Hippocampal formation (tissue), 2 donors: ENCODE measurements at regions not wholly inside any gene's neighbourhood (a gene's known extent, or its start where the extent isn't known, plus 50 kb on each side); places are given as distances from the start of the nearest gene placed in this dataset.
"Not testable (repeated sequence)": the region's sequence is repeated elsewhere in the genome, so short reads cannot be mapped to it uniquely, and the experiment has no call there.

Experiments used
- DNase-seq, 2 donors: peaks; one replicate each; lab custom pipeline; 2025; lab: John Stamatoyannopoulos, UW

- no peak for DNase-seq
Observed at GRCh38 chr21:21858502-21859334, 860.5 kb downstream of the NCAM2 start.

DNA sequence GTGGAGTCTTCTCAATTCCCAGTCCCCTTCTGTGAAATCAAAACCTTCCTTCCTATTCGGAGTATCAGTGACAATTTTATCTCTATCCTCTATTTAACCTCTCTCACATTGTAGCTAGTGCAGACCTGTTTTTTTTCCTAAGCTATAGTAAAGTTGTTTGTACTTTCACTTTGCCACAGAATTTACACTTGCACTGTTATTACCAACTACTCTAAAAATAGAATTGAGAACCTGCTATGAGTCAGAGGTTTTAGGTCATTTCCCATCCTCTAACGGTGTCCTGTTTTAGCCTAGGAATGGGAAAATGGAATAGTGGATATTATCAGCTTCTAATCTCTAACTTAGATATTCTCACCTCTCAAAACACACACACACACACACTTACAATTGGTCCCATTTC is 862.7 kb downstream of the NCAM2 start:
- no peak for DNase-seq

GRCh38 chr21:21864321-21864840 is 866.2 kb downstream of the NCAM2 start:
- no peak for DNase-seq

GRCh38 chr21:21897275-21897883 is 899.2 kb downstream of the NCAM2 start:
- DNase-seq, result no peak

GRCh38 chr21:21898801-21899200 is 900.6 kb downstream of the NCAM2 start:
- DNase-seq, result no peak

GRCh38 chr21:21902416-21902815 is 904.2 kb downstream of the NCAM2 start:
- DNase-seq, result not testable (repeated sequence)

DNA sequence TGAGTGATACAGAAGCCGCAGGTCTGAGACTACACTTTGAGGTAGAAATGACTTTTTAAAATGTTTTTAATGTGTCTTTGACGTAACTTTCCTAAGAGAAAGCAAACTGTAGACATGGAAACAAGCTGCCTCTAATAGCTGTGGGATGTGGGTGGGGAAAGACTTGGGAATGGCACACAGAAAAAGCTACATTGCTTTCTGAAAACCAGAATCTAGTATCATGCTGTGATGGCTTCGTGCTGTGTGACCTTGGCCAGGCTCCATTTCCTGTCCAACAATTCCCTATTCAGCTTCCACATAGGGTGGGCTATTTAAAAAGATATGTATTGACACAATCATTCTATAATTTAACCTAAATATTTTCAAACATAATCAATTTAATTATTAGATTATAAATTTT is 909.1 kb downstream of the NCAM2 start:
- DNase-seq, result no peak

GRCh38 chr21:21915816-21916215 is 917.6 kb downstream of the NCAM2 start:
- no peak for DNase-seq

- no peak for DNase-seq
Observed at GRCh38 chr21:21921410-21922232, 923.4 kb downstream of the NCAM2 start.

- DNase-seq, result no peak
Observed at GRCh38 chr21:21929226-21929625, 931.0 kb downstream of the NCAM2 start.

DNA sequence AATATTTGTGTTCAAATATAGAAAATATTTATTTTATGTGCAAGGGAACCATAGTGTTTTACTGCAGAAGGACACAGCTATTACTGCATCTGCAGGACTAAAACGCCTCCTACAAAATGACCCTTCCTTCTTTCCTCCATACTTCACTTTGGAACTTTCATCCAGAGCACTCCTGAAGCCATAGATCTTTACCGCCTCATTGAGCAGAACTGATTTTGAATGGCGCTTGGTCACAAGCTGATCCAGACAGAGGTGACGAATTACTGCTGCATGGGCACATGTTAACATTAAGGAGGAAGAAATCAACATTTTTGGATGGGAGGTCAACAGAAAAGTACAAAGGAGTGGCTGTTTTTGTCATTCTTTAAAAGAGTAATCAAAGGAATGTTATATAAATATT is 931.6 kb downstream of the NCAM2 start:
- DNase-seq, result no peak

GRCh38 chr21:21952566-21952965 is 954.4 kb downstream of the NCAM2 start:
- DNase-seq, result no peak

DNA sequence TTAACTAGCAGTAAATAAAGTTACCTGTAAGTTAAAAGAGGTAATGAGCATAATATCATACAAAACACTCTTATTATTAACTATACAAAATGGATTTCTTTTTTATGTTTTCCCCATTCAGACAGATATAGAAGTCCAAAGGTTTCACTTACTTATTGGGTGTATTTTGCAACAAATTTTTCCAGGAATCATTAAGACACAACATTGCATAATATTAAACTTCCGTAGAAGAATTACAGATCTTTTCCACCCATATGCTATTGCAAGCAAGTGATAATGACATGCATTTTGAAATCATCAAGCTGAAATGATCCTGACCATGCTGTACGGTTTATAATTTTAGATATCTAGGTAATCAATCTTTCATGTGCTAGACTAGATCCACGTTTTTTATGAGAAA is 957.0 kb downstream of the NCAM2 start:
- DNase-seq, result no peak

DNA sequence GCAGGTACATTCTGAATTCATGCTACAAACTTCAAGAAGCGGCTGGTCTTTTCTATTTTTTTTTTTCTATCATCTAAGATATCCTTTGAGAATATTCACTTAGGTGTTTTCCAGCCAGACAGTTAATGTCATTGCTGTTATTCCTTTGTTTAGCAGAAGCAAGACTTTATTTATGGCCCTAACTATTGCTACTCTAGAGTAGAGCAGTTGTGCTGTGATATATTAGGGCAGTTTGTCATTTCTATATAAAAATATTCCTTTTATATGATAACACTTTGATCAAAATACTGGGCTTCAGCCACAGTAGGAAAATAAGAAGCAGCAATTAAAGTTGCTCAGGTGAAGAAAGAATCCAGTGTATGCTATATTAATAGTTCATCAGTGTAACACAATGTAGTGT is 959.3 kb downstream of the NCAM2 start:
- no peak for DNase-seq

- no peak for DNase-seq
Observed at GRCh38 chr21:21963911-21964310, 965.7 kb downstream of the NCAM2 start.

DNA sequence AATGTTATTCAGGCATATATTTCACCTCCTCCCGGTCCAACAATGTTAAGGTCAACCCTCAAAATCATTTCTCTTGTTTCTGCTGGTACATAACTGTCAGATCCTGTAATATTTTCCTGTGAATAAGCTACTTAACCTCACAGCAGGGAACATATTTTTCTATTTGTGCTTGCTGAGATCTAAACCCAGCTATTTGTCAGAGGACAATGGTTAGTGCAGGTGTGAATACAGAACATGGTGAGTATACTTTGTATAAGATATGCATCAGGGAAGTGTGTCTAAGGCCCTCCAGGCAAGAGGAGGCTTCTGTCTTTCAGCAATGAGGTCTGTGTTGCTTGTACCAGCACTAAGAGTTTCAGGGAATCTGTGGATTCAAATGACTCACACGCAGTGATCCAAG is 970.6 kb downstream of the NCAM2 start:
- no peak for DNase-seq

GRCh38 chr21:21969211-21969610 is 971.0 kb downstream of the NCAM2 start:
- no peak for DNase-seq

GRCh38 chr21:21971384-21971783 is 973.2 kb downstream of the NCAM2 start:
- no peak for DNase-seq

DNA sequence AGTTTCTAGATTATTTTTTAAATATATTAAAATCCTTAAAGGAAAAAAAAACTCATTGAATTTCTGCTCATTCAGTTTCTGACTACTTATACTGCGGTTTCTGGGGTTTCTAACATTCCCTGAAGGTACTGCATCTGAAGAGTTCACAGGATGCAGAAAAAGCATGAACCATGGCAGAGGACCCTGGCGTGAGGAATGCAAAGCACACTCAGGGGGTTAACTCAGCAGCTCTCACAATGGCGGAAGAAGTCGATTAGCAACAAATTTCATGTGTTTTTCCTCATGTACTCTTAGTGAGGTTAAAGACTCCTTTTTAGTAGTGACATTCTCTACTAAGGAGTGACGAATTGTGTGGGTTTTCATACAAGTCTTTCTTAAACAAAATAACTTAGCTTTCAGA is 975.6 kb downstream of the NCAM2 start:
- DNase-seq, result no peak

- DNase-seq, result no peak
Observed at GRCh38 chr21:21996891-21997290, 998.7 kb downstream of the NCAM2 start.

DNA sequence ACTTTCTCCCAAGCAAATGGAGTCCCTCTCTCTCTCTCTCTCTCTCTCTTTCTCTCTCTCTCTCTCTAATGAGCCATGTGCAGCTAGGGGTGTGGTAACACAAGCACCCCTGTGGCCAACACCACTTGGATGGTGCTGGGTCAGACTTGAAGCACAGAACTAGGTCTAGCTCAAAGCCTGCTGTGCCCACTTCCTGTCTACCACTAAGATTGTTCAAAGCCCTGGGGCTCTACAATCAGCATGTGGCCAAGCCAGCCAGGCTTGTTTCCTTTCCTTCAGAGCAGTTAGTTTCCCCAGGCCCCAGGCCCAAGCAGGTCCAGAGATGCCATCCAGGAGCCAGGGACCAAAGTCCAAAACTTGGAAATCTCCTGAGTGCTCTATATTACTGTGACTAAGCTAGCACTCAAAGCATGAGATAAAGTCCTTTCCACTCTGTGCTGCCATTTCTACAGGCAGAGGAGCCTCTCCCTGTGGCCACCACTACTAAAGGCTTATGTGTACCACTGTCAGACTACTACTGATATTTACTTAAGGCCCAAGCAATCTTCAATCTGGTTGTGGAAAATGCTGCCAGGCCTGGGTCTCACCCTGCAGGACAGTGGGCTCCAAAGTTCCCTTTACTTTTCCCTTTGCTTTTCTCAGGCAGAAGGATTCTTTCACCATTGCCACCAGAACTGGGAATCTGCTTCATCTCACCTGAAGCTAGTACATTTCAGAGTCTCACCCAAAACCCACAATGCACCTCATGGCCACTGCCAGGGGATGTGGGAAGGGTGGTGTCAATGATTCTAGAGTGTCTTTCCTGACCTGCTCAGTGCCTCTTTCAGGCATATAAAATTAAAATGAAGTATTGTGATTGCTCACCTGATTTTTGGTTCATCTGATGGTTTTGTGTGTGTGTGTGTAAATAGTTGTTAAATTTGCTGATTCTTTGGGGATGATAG is 999.5 kb downstream of the NCAM2 start:
- no peak for DNase-seq
